Lower lobe of right lung (tissue), 2 donors: ENCODE measurements at regions not wholly inside any gene's neighbourhood (a gene's known extent, or its start where the extent isn't known, plus 50 kb on each side); places are given as distances from the start of the nearest gene placed in this dataset.

ENCODE experiments used
- ATAC-seq, 2 donors: fragments of 200-7000 bp; cut with Tn5 transposase; one replicate each; pipeline ENCODE4 v1.9.1; 2020 to 2022; ENCODE audit warnings: mild to moderate bottlenecking in 2 of 2, moderate library complexity in 2 of 2
- DNase-seq: peaks from one replicate; pipeline ENCODE4 v3.0.0-alpha.2; 2020
- H3K27ac ChIP-seq: fragments of 200-600 bp; one replicate; pipeline ENCODE4 v1.8.0; 2022
- H3K27me3 ChIP-seq: fragments of 200-600 bp; one replicate; pipeline ENCODE4 v1.8.0; 2022; ENCODE audit warnings: low read depth
- H3K36me3 ChIP-seq: fragments of 200-600 bp; one replicate; pipeline ENCODE4 v1.8.0; 2022; ENCODE audit warnings: mild to moderate bottlenecking
- H3K4me1 ChIP-seq: fragments of 200-600 bp; one replicate; pipeline ENCODE4 v1.8.0; 2022
- H3K4me3 ChIP-seq: fragments of 200-600 bp; one replicate; pipeline ENCODE4 v1.8.0; 2022; ENCODE audit warnings: mild to moderate bottlenecking
- H3K9me3 ChIP-seq: fragments of 200-600 bp; one replicate; pipeline ENCODE4 v1.8.0; 2022
- CTCF ChIP-seq: fragments of 200-600 bp; IDR thresholded peaks from one replicate; pipeline ENCODE4 v1.8.0; 2022; ENCODE audit warnings: antibody characterized with exemption, mild to moderate bottlenecking
- intact Hi-C: fragments of 100-400 bp; cut with DNase I; formaldehyde crosslinking; loops from one replicate; pipeline ENCODE4 v1.11.0; 2022
- donor health status: DM: no; HTN: yes; CAD: no; lungs with severe emphysema.

DNA sequence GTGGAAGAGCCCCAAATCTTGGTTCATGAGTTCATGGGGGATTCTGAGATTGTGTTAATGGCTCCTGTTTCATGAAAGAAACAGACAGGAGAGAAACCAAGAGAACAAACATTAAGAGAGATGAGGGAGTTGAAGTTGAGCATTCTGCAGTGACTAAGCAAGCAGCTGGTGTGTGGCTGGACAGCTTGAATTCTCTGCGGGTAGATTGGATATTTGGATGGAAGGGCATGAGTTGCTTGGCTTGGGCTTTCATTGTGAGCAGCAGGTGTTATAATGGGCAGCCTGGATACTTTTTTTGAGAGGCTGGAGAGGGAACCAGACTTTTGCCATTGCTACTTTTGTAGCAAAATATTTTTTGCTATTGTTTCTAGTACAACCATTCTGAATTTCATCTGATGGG, 346.8 kb upstream of the SATB1 start:
- intact Hi-C loops: no loop called here
- ATAC-seq: no peak
- no peaks in the 10 kb centered on the region for H3K27me3 ChIP-seq
- no peak for DNase-seq
- no peaks in the 10 kb centered on the region for H3K9me3 ChIP-seq
- H3K4me3 ChIP-seq: no peak overlapping the region
- no peaks in the 10 kb centered on the region for H3K4me1 ChIP-seq
- H3K36me3 ChIP-seq: no peaks in the 10 kb centered on the region
- TF ChIP-seq CTCF: no peak
- no peak overlapping the region for H3K27ac ChIP-seq

DNA sequence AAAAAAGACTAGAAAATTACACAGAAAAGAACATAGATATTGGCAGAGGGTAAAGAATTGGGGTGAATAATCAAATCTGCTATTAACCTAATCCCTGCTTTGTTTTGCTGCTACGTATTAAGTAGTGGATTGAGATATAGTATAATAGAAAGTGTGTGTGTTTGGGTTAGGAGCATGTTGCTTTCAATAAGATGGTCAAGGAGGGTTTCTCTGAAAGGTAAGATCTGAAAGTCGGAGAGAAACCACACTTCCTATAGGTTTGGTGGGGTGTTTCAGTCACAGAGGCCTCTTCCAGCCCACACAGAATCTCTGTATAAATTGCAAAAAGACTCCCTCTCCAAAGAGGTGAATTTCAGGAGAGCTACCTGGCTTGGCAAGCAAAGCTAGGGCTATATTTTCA, 345.7 kb upstream of the SATB1 start:
- H3K27ac ChIP-seq: no peak overlapping the region
- TF ChIP-seq CTCF: no peak

DNA sequence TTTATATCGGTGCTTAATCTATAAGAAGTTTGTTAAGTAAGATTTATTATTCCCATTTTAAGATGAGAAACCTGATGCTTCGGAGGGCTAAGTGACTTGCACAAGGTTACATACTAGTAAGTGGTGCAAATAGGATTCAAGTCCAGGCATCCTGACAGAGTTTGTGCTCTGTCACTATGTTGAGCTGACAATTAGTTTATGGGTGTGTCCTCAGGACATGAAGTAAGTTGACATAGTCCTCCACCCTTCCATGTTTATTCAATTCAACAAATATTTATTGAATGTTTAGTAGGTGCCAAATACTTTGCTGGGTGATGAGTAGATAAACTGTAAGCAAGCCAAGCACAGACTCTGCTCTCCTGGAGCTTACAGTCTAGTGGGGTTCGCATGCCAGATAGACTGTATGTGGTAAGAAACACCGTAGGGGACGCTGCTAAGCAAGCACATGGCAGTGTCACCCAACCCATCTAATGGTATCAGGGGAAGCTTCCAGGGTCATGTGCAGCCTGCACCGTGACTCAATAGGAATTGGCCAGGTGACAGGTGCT, 342.7 kb upstream of the SATB1 start:
- no peaks in the 10 kb centered on the region for H3K27me3 ChIP-seq
- no peak overlapping the region for H3K27ac ChIP-seq
- no peak for TF ChIP-seq CTCF
- DNase-seq: no peak
- H3K9me3 ChIP-seq: no peaks in the 10 kb centered on the region
- H3K36me3 ChIP-seq: no peaks in the 10 kb centered on the region
- no peak overlapping the region for H3K4me3 ChIP-seq
- ATAC-seq: no peak
- H3K4me1 ChIP-seq: no peaks in the 10 kb centered on the region
- intact Hi-C loops: loop anchor here (10.0 kb wide), 1 partner anchor 203 kb away; no protein-coding TSS in a partner anchor

More for the DNA sequence above, 345.7 kb upstream of the SATB1 start:
- Histone ChIP-seq H3K27me3 (no peaks in the 10 kb centered on the region), H3K36me3 (no peaks in the 10 kb centered on the region), H3K4me1 (no peaks in the 10 kb centered on the region), H3K4me3 (no peak overlapping the region), H3K9me3 (no peaks in the 10 kb centered on the region)
- intact Hi-C loops: no loop called here
- ATAC-seq (no peak), DNase-seq (no peak)

- Histone ChIP-seq H3K9me3 (no peaks in the 10 kb centered on the region), H3K27ac (no peak overlapping the region), H3K4me1 (no peaks in the 10 kb centered on the region), H3K27me3 (no peaks in the 10 kb centered on the region), H3K36me3 (no peaks in the 10 kb centered on the region), H3K4me3 (no peak overlapping the region)
- intact Hi-C loops: loop anchor here (10.0 kb wide), 1 partner anchor 202 kb away; no protein-coding TSS in a partner anchor
- no peak for TF ChIP-seq CTCF
- DNase-seq: no peak
- ATAC-seq: no peak
Measured at GRCh38 chr3:18766974-18767373, 341.8 kb upstream of the SATB1 start.

DNA sequence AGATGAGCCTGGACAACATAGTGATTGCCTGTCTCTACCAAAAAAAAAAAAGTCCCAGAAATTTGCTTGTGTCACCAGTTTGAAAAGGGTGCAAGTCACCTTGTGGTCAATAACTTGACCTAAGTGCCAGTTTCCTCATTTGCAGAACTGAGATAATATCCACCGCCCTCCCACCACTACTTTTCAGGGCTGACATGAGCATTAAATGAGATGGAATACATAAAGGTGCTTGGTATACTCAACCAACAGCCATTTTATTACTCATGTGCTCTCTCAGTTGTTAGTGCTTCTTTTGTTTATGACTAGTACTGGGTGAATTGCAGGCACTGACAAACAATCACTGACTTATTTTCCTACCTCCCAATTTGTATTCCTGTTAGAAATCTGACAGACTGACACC, 340.5 kb upstream of the SATB1 start:
- ATAC-seq (no peak), DNase-seq (no peak)
- intact Hi-C loops: loop anchor here (10.0 kb wide), 1 partner anchor 201 kb away; no protein-coding TSS in a partner anchor
- H3K4me1 ChIP-seq: no peaks in the 10 kb centered on the region
- no peaks in the 10 kb centered on the region for H3K27me3 ChIP-seq
- no peaks in the 10 kb centered on the region for H3K9me3 ChIP-seq
- H3K27ac ChIP-seq: no peak overlapping the region
- no peaks in the 10 kb centered on the region for H3K36me3 ChIP-seq
- H3K4me3 ChIP-seq: no peak overlapping the region
- TF ChIP-seq CTCF: no peak
